RWPE1 (cell line): ENCODE measurements at regions not wholly inside any gene's neighbourhood (a gene's known extent, or its start where the extent isn't known, plus 50 kb on each side); places are given as distances from the start of the nearest gene placed in this dataset.

Experiments
- CTCF ChIA-PET: fragments of 350-600 bp; sonication (Branson Sonifier 250); formaldehyde crosslinking; extraction: SDS; loops from one replicate; lab custom pipeline; 2021; lab: Yijun Ruan, JAX
- POLR2A ChIA-PET: fragments of 400-600 bp; formaldehyde crosslinking; extraction: SDS; loops from one replicate; lab custom pipeline; 2020; ENCODE audit warnings: antibody characterized with exemption; ENCODE audit not compliant: low non-redundant PET; lab: Yijun Ruan, JAX
- DNase-seq: peaks from one replicate; pipeline ENCODE4 v3.0.0; 2012; ENCODE audit warnings: low spot score
- H3K27ac ChIP-seq: fragments of 450-650 bp; 2 replicates; pipeline ENCODE4 v1.5.1; 2017
- CTCF ChIP-seq: fragments of 450-650 bp; conservative IDR thresholded peaks from 2 replicates; pipeline ENCODE4 v1.5.1; 2017; ENCODE audit warnings: low read depth, mild to moderate bottlenecking

DNA sequence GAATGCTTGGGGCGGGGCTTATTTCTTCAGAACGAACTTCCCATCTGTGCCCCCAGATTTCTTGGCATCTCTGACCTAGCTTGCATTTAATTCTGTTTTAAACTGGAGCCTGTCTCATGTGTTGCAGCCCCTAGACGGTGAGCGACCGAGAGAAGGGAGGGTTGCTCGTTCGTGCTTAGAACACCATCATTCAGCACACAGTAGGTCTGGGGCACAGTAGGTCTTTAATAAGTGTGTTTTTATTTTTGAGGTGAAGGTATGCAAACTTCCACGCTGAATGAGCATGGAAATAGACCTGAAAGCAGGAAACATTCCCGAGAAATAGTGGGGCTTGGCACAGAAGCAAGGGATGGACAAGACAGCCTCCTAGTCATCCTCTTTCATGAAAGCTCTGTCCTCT, 57.0 kb upstream of the TAC4 start:
- H3K27ac ChIP-seq: no peak overlapping the region
- ChIA-PET CTCF (interaction anchor here (0.6 kb wide), 1 partner anchor 24 kb away, joined by 3 read pairs; no protein-coding TSS in a partner anchor), POLR2A (no interaction called here)
- no peak for TF ChIP-seq CTCF
- DNase-seq: no peak

- no peak for TF ChIP-seq CTCF
- ChIA-PET CTCF (interaction anchor here (0.6 to 0.7 kb wide), 2 partner anchors 20 to 554 kb away, joined by 3 read pairs; no protein-coding TSS in a partner anchor), POLR2A (no interaction called here)
- DNase-seq: no peak
- no peak overlapping the region for H3K27ac ChIP-seq
Observed at GRCh38 chr17:49906531-49907136, 58.8 kb upstream of the TAC4 start.

- no peak for TF ChIP-seq CTCF
- H3K27ac ChIP-seq: no peak overlapping the region
- CTCF ChIA-PET: interaction anchor here (0.6 to 1.0 kb wide), 4 partner anchors 21 to 554 kb away, joined by 3 to 9 read pairs (median 3); no protein-coding TSS in a partner anchor
- POLR2A ChIA-PET: no interaction called here
- no peak for DNase-seq
Observed at GRCh38 chr17:49907279-49907678, 59.4 kb upstream of the TAC4 start.

GRCh38 chr17:49908782-49909714, 59.9 kb upstream of the DLX4 start:
- no peak for TF ChIP-seq CTCF
- ChIA-PET POLR2A (no interaction called here), CTCF (interaction anchor here (0.5 to 1.3 kb wide), 8 partner anchors 18 to 186 kb away, joined by 3 to 4 read pairs (median 3); no protein-coding TSS in a partner anchor)

DNA sequence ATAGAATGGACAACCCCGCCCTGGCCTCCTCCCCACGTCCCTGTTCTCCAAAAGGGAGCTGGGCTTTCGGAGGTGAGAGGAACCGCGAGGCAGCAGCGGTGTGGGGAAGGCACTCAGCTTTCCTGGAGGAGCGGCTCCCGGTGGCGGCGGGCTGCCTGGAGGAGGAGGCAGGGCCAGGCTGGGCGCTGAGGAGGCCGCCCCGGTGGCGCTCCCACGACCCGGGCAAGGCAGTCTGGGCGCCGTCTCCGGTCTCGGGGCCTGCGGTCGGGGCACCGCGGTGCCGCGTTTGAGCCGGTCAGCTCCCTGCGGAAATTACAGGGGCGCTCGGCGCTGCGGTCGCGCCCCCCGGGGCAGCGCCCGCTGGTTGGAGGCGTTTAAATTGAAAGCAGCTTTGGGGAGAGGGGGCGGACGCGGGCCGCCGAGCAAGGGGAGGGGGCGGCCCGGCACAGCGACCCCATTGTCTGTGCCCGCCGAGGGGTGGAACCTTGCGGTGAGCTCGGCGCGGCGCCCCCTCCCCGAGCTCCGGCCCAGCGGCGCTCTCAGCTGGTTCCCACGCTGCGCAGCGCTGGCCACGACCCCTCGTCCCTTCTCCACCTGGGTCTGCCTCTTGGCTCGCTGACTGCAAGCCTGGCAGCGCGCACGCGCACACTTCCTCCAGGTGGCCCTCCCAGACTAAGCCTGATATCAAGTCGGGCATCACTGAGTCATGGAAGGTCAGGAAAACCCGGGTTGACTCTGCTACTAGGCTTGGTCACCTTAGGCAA, 58.7 kb upstream of the DLX4 start:
- DNase-seq: no peak
- POLR2A ChIA-PET: no interaction called here
- H3K27ac ChIP-seq: no peak overlapping the region
- CTCF ChIA-PET: interaction anchor here (0.5 to 1.8 kb wide), 7 partner anchors 22 to 86 kb away, joined by 3 to 7 read pairs (median 3); no protein-coding TSS in a partner anchor
- no peak for TF ChIP-seq CTCF

More at GRCh38 chr17:49908782-49909714, 59.9 kb upstream of the DLX4 start:
- DNase-seq: no peak
- H3K27ac ChIP-seq: no peak overlapping the region

DNA sequence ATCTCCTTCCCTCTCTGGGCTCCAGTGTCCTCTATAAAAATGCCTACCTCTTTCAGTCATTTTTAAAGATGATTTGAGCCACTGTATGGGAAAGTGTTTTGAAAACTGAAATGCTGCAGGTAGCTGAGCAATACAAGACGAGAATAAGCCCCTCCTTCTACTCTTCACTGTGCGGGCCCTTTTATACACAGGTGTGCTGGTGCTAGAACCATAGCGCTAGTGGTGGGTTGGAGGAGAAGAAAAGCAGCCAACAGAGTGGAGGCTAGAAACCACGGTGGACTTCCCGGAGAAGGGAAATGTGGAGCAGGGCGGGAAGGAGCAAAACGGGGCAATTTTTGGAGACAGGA, 58.2 kb upstream of the DLX4 start:
- ChIA-PET POLR2A (interaction anchor here (0.5 kb wide), 1 partner anchor 154 kb away, joined by 4 read pairs; no protein-coding TSS in a partner anchor), CTCF (interaction anchor here (0.6 to 1.8 kb wide), 3 partner anchors 22 to 42 kb away, joined by 3 to 7 read pairs (median 5); no protein-coding TSS in a partner anchor)
- no peak overlapping the region for H3K27ac ChIP-seq
- no peak for DNase-seq
- no peak for TF ChIP-seq CTCF
